Retinal pigment epithelial cell (primary cell): ENCODE measurements at regions not wholly inside any gene's neighbourhood (a gene's known extent, or its start where the extent isn't known, plus 50 kb on each side); places are given as distances from the start of the nearest gene placed in this dataset.

Experiments used
- DNase-seq: peaks from one replicate; pipeline ENCODE4 v3.0.0-alpha.2; 2010; ENCODE audit warnings: low read depth
- H3K4me3 ChIP-seq: 2 replicates; pipeline ENCODE4 v1.5.1; 2011; ENCODE audit warnings: mild to moderate bottlenecking, low read length, control low read depth, moderate library complexity
- TF ChIP-seq, protein P1 (sequence below): conservative IDR thresholded peaks from 2 replicates; pipeline ENCODE4 v1.5.1; 2011; ENCODE audit warnings: low read depth, low read length, control low read depth, inconsistent platforms

DNA sequence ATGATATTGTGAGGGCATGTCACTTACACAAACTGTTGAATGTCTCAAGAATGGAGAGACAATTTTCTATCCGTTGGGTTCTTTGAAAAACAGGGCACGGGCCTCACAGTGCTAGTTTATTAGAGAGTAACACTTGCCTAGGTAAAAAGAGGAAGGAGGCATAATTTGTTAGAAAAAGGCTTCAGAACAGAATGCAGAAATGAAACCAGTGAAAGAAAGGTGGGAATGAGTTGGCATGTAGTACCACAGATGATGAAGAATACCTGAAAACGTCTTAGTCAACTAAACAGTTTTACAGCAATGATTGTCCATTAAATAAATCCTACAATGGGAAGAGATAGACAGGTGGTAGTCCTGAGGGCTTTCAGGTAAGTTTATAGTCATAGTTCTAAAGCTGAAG, 1399.7 kb upstream of the CADM2 start:
- DNase-seq = no peak
- TF ChIP-seq, protein P1, sequence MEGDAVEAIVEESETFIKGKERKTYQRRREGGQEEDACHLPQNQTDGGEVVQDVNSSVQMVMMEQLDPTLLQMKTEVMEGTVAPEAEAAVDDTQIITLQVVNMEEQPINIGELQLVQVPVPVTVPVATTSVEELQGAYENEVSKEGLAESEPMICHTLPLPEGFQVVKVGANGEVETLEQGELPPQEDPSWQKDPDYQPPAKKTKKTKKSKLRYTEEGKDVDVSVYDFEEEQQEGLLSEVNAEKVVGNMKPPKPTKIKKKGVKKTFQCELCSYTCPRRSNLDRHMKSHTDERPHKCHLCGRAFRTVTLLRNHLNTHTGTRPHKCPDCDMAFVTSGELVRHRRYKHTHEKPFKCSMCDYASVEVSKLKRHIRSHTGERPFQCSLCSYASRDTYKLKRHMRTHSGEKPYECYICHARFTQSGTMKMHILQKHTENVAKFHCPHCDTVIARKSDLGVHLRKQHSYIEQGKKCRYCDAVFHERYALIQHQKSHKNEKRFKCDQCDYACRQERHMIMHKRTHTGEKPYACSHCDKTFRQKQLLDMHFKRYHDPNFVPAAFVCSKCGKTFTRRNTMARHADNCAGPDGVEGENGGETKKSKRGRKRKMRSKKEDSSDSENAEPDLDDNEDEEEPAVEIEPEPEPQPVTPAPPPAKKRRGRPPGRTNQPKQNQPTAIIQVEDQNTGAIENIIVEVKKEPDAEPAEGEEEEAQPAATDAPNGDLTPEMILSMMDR = no peak
- H3K4me3 ChIP-seq = no peak overlapping the region

DNA sequence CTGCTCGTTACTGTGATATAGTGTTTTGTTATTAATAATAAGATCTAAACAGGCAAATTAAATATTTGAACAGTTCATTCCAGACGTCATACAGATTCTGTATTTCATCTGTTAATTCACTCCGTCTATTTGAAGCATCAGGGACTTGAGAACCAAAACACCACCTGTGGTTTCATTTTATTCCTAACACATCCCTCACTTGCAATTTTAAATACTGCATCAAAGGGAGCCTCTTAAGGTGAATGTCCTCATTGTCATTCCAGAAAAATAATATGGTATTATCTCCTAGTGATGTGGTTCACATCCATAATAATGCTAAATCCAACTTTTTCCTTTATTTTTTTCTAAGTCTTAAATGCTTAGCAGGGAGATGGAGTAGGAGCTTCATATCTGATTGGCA, 1390.9 kb upstream of the CADM2 start:
- TF ChIP-seq, protein P1 = no peak
- DNase-seq = no peak
- no peak overlapping the region for H3K4me3 ChIP-seq

DNA sequence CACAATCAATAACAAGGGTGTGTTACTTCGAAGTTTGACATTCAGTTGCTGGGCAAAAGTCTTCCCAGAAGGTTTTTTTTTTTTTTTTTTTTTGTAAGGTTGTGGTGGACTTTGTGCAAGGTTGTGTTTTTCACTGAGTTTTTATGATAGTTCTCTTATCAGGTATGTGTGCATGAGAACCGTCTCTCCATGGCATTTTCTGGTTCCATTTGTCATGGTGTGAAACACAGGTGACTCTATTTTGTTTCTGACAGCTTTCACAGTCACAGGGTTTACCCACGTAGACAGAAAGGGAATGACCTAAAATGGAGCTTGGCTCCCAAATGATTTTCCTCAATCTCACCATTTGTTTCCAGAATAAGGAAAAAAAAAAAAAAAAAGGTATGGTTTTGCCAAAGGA, 1377.2 kb upstream of the CADM2 start:
- H3K4me3 ChIP-seq = no peak overlapping the region
- TF ChIP-seq, protein P1 = no peak
- no peak for DNase-seq

DNA sequence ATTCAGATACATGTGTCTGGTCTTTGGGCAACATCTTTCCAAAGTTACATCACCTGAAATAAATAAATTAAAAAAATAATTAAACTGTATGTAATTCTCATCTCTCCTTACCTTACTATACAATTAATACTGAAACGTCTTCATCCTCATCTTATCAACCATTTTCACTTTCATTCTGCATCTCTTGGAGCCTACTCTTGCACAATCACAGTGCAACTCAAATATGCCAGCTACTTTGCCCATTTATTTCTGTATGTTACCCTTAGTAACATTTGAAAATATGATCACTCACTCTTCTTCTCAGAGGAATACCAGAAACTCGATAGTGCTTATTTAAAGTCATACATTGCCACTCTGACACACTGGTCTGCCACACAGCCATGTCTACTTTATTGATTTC, 1357.1 kb upstream of the CADM2 start:
- no peak for DNase-seq
- TF ChIP-seq, protein P1 = no peak
- H3K4me3 ChIP-seq = no peak overlapping the region

DNA sequence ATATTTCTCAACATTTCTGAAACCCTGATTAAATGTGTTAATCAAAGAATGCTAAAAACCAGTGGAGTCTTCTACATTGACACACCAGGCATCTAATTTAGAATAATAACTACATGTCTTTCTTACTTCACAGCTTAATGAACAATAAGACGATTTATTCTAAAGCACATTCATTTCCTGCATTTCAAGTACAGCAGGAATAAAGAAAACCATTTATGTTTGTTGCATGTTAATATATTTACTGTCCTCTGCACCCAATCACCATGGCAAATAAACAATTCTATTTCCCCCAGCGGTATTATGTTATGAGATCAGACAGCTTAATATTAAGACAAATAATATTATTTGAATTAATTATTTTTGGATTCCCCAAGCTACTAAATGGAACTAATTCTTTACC, 1336.3 kb upstream of the CADM2 start:
- TF ChIP-seq, protein P1 = no peak
- peak; percentile 3 for DNase-seq

DNA sequence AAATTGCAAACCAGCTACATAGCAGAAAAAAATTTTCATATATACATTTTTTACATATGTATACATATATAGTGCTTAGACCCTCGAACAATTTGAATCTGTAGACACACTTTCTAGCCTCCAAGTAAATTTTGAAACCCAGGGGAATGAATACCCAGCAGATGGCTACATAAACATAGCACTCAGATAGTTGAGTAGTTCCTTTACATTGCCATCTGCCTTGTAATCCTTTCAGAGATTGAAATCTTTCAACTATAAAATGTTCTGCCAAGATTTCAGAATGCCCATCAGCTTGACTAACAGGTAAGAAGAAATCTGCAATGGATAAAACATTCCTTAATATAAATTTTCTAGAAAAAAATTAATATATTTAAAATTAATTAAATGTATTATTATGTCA, 1333.5 kb upstream of the CADM2 start:
- no peak for DNase-seq
- TF ChIP-seq, protein P1 = no peak
- no peak overlapping the region for H3K4me3 ChIP-seq

More for the DNA sequence above, 1336.3 kb upstream of the CADM2 start:
- H3K4me3 ChIP-seq = no peak overlapping the region

DNA sequence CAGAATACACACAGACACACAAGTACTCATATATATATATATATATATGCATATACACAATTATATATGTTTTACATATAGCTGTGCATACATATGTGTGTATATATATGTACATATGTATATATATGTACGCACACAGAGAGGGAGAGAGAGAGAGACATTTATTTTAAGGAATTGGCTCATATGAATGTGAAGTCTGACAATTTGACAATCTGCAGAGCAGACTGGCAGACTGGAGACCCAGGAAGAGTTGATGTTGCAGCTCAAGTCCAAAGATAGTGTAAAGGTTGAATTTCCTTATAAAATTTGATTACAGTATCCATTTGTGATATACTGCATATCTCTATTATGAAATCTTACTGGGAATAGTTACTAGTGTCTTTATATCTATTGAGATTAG, 1330.3 kb upstream of the CADM2 start:
- TF ChIP-seq, protein P1 = no peak
- no peak for DNase-seq
- H3K4me3 ChIP-seq = no peak overlapping the region
